Testis (tissue), 2 donors: ENCODE measurements at regions not wholly inside any gene's neighbourhood (a gene's known extent, or its start where the extent isn't known, plus 50 kb on each side); places are given as distances from the start of the nearest gene placed in this dataset.

Experiments
- DNase-seq: peaks from one replicate; pipeline ENCODE4 v3.0.0-alpha.2; 2019
- H3K27ac ChIP-seq, 2 donors: fragments of 200-600 bp; sonication (generic); one replicate each; pipeline ENCODE4 v1.5.1; 2019
- H3K27me3 ChIP-seq: fragments of 200-600 bp; sonication (generic); one replicate; pipeline ENCODE4 v1.5.1; 2019
- H3K36me3 ChIP-seq: fragments of 200-600 bp; sonication (generic); one replicate; pipeline ENCODE4 v1.5.1; 2017; ENCODE audit warnings: low read depth; ENCODE audit errors: missing control alignments
- H3K4me1 ChIP-seq: fragments of 200-600 bp; sonication (generic); one replicate; pipeline ENCODE4 v1.5.1; 2019
- H3K4me3 ChIP-seq, 2 donors: fragments of 200-600 bp; sonication (generic); one replicate each; pipeline ENCODE4 v1.5.1; 2017 to 2019
- H3K9me3 ChIP-seq: fragments of 200-600 bp; sonication (generic); one replicate; pipeline ENCODE4 v1.5.1; 2017
- CTCF ChIP-seq, 3 experiments: fragments of 450-650 bp in 2 of 3; fragments of 200-600 bp in 1 of 3; sonication (generic) in 1 of 3; IDR thresholded peaks; one replicate each; pipeline ENCODE4 v1.5.1; 2016 to 2019; ENCODE audit warnings: antibody characterized with exemption in 3 of 3, mild to moderate bottlenecking in 2 of 3, moderate library complexity in 1 of 3
- POLR2A ChIP-seq: fragments of 450-650 bp; IDR thresholded peaks from one replicate; pipeline ENCODE4 v1.6.1; 2017; ENCODE audit warnings: antibody characterized with exemption, mild to moderate bottlenecking, moderate library complexity
- WGBS, 2 donors: methylation state at CpG; one replicate each; pipeline ENCODE4 v1.1.5; 2018; 5-methylcytosine and 5-hydroxymethylcytosine counted together
- intact Hi-C: fragments of 100-400 bp; cut with DNase I; formaldehyde crosslinking; loops from one replicate; pipeline ENCODE4 v1.15.1; 2023; ENCODE audit warnings: low total_unique reads

GRCh38 chr2:104736026-104736425 is 117.9 kb upstream of the POU3F3 start:
- Histone ChIP-seq H3K36me3 (no peaks in the 10 kb centered on the region), H3K27ac (no peak overlapping the region), H3K4me3 (no peak overlapping the region), H3K27me3 (no peaks in the 10 kb centered on the region), H3K4me1 (no peaks in the 10 kb centered on the region), H3K9me3 (no peaks in the 10 kb centered on the region)
- intact Hi-C loops = no loop called here
- TF ChIP-seq CTCF (IDR thresholded peaks at IDR 0.05) (no peak), POLR2A (no peak)
- DNase-seq = no peak
- 84 to 85% methylated on average over 7 of the region's 7 CpGs for WGBS, 2 donors

GRCh38 chr2:104741860-104742259 is 112.1 kb upstream of the POU3F3 start:
- no peak for DNase-seq
- intact Hi-C loops = no loop called here
- no peak overlapping the region for H3K27ac ChIP-seq
- H3K9me3 ChIP-seq = no peaks in the 10 kb centered on the region
- H3K36me3 ChIP-seq = no peaks in the 10 kb centered on the region
- H3K27me3 ChIP-seq = no peaks in the 10 kb centered on the region
- TF ChIP-seq CTCF (IDR thresholded peaks at IDR 0.05) (no peak), POLR2A (no peak)
- H3K4me1 ChIP-seq = no peaks in the 10 kb centered on the region
- WGBS, 2 donors = 82 to 85% methylated on average over 3 of the region's 3 CpGs
- H3K4me3 ChIP-seq = no peak overlapping the region

- no peak for DNase-seq
- WGBS, 2 donors = 91 to 93% methylated on average over 6 of the region's 6 CpGs
- H3K4me1 ChIP-seq = no peaks in the 10 kb centered on the region
- H3K4me3 ChIP-seq = no peak overlapping the region
- H3K27ac ChIP-seq = no peak overlapping the region
- no peaks in the 10 kb centered on the region for H3K36me3 ChIP-seq
- intact Hi-C loops = no loop called here
- no peaks in the 10 kb centered on the region for H3K27me3 ChIP-seq
- TF ChIP-seq CTCF (IDR thresholded peaks at IDR 0.05) (no peak), POLR2A (no peak)
- H3K9me3 ChIP-seq = no peaks in the 10 kb centered on the region
Measured at GRCh38 chr2:104744537-104744936, 109.4 kb upstream of the POU3F3 start.

GRCh38 chr2:104745846-104746245 is 108.1 kb upstream of the POU3F3 start:
- H3K27me3 ChIP-seq = no peaks in the 10 kb centered on the region
- H3K9me3 ChIP-seq = no peaks in the 10 kb centered on the region
- H3K36me3 ChIP-seq = no peaks in the 10 kb centered on the region
- H3K27ac ChIP-seq = no peak overlapping the region
- DNase-seq = no peak
- intact Hi-C loops = no loop called here
- H3K4me3 ChIP-seq = no peak overlapping the region
- TF ChIP-seq CTCF (IDR thresholded peaks at IDR 0.05) (no peak), POLR2A (no peak)
- WGBS, 2 donors = 43 to 48% methylated on average over 9 to 13 of the region's 13 CpGs
- no peaks in the 10 kb centered on the region for H3K4me1 ChIP-seq

- Histone ChIP-seq H3K27ac (no peak overlapping the region), H3K36me3 (no peaks in the 10 kb centered on the region), H3K4me3 (no peak overlapping the region), H3K27me3 (no peaks in the 10 kb centered on the region), H3K9me3 (no peaks in the 10 kb centered on the region), H3K4me1 (no peaks in the 10 kb centered on the region)
- 41 to 57% methylated on average over 7 to 8 of the region's 8 CpGs for WGBS, 2 donors
- intact Hi-C loops = no loop called here
- TF ChIP-seq CTCF (IDR thresholded peaks at IDR 0.05) = no peak
- no peak for TF ChIP-seq POLR2A
- DNase-seq = no peak
Measured at GRCh38 chr2:104746299-104746698, 107.6 kb upstream of the POU3F3 start.
